RWPE2 (cell line): ENCODE measurements at regions not wholly inside any gene's neighbourhood (a gene's known extent, or its start where the extent isn't known, plus 50 kb on each side); places are given as distances from the start of the nearest gene placed in this dataset.

Experiments
- ATAC-seq: fragments of 200-7000 bp; cut with Tn5 transposase; 3 replicates; pipeline ENCODE4 v1.9.1; 2021; ENCODE audit warnings: low read depth
- DNase-seq: peaks from one replicate; pipeline ENCODE4 v3.0.0-alpha.2; 2020; ENCODE audit warnings: low spot score
- H3K27ac ChIP-seq: fragments of 450-650 bp; 2 replicates; pipeline ENCODE4 v1.5.1; 2017; ENCODE audit warnings: mild to moderate bottlenecking; ENCODE audit not compliant: poor library complexity, severe bottlenecking
- H3K27me3 ChIP-seq: fragments of 250-450 bp; sonication (Bioruptor Pico); 2 replicates; pipeline ENCODE4 v1.5.1; 2021; ENCODE audit warnings: mild to moderate bottlenecking, moderate library complexity; ENCODE audit not compliant: insufficient read depth, poor library complexity, severe bottlenecking
- H3K36me3 ChIP-seq: fragments of 250-450 bp; sonication (Bioruptor Pico); 2 replicates; pipeline ENCODE4 v1.5.1; 2020; ENCODE audit warnings: low read depth, mild to moderate bottlenecking, moderate library complexity
- H3K4me1 ChIP-seq: fragments of 250-450 bp; sonication (Bioruptor Pico); 2 replicates; pipeline ENCODE4 v1.5.1; 2021; ENCODE audit warnings: mild to moderate bottlenecking, moderate library complexity; ENCODE audit not compliant: insufficient read depth, poor library complexity, severe bottlenecking
- H3K4me3 ChIP-seq: fragments of 250-450 bp; sonication (Bioruptor Pico); 2 replicates; pipeline ENCODE4 v1.5.1; 2021; ENCODE audit warnings: mild to moderate bottlenecking, moderate library complexity; ENCODE audit not compliant: severe bottlenecking
- H3K9me3 ChIP-seq: fragments of 250-450 bp; sonication (Bioruptor Pico); 2 replicates; pipeline ENCODE4 v1.5.1; 2021; ENCODE audit warnings: mild to moderate bottlenecking, moderate library complexity; ENCODE audit not compliant: severe bottlenecking
- TF ChIP-seq, protein P1 (sequence below): fragments of 450-650 bp; IDR thresholded peaks from one replicate; pipeline ENCODE4 v1.5.1; 2017; ENCODE audit warnings: mild to moderate bottlenecking, moderate library complexity; ENCODE audit not compliant: poor library complexity, severe bottlenecking

DNA sequence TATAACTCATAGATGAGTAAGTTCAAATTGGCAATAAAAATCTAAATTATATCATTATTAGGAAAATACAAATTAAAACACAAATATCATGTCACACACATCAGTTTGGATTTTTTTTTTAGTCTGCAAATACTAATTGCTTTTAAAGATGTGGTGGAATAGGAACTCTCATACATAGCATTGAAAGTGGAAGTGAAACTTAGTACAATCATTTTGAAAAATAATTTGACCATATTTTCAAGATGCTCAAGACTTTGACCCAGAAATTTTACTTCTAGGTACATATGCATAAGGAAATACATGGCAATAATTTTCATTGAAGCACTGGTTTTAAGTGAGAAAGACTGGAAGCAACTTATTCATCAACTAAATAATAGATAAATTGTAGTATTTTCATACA lies 147.5 kb upstream of the SMIM31 start:
- ATAC-seq (no peak), DNase-seq (no peak)
- Histone ChIP-seq H3K4me3 (no peak overlapping the region), H3K4me1 (no peaks in the 10 kb centered on the region), H3K27ac (no peak overlapping the region), H3K9me3 (peaks cover 4% of the 10 kb centered on the region), H3K36me3 (no peaks in the 10 kb centered on the region), H3K27me3 (no peaks in the 10 kb centered on the region)
- TF ChIP-seq, protein P1, sequence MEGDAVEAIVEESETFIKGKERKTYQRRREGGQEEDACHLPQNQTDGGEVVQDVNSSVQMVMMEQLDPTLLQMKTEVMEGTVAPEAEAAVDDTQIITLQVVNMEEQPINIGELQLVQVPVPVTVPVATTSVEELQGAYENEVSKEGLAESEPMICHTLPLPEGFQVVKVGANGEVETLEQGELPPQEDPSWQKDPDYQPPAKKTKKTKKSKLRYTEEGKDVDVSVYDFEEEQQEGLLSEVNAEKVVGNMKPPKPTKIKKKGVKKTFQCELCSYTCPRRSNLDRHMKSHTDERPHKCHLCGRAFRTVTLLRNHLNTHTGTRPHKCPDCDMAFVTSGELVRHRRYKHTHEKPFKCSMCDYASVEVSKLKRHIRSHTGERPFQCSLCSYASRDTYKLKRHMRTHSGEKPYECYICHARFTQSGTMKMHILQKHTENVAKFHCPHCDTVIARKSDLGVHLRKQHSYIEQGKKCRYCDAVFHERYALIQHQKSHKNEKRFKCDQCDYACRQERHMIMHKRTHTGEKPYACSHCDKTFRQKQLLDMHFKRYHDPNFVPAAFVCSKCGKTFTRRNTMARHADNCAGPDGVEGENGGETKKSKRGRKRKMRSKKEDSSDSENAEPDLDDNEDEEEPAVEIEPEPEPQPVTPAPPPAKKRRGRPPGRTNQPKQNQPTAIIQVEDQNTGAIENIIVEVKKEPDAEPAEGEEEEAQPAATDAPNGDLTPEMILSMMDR: no peak

DNA sequence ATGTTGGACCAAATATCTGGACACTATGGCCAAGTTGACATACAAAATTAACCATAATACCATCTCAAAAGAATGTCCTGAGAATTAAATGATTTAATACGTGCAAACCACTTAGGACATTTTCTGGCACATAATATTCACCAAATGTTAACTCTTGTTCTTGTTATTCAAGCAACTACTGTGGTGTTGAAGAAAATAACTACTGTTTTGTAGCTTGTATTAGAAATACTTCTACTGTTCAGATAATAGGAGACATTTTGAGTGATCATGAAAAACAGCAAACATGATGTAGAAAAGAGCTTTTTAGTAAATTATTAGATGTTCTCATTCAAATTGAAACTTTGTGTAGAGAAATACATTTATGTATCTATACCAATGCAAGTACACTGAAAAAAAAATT lies 140.7 kb upstream of the SMIM31 start:
- Histone ChIP-seq H3K27ac (no peak overlapping the region), H3K36me3 (no peaks in the 10 kb centered on the region), H3K27me3 (no peaks in the 10 kb centered on the region), H3K4me3 (no peak overlapping the region), H3K9me3 (no peaks in the 10 kb centered on the region), H3K4me1 (no peaks in the 10 kb centered on the region)
- ATAC-seq (no peak), DNase-seq (no peak)
- TF ChIP-seq, protein P1: no peak

DNA sequence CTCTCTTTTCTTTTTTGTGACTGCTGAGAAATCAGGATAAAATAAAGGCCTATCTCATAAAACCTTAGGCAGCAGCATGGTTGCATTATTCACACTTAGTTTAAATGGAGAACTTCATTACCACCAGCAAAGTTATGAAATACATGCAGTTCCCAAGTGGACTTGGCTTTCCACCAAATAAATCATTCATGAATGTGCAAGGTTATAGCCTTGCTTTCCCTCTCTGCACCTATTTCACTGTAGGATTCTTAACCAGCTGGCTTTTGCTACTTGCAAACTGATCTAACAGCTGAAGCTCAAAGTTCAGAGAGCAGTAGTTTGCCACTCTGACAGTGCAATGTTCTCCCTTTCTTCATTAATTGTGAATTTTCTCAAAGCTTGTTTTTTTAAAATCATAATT lies 140.1 kb upstream of the SMIM31 start:
- Histone ChIP-seq H3K9me3 (no peaks in the 10 kb centered on the region), H3K27me3 (no peaks in the 10 kb centered on the region), H3K36me3 (no peaks in the 10 kb centered on the region), H3K27ac (no peak overlapping the region), H3K4me1 (no peaks in the 10 kb centered on the region), H3K4me3 (no peak overlapping the region)
- DNase-seq (no peak), ATAC-seq (no peak)
- TF ChIP-seq, protein P1: no peak

DNA sequence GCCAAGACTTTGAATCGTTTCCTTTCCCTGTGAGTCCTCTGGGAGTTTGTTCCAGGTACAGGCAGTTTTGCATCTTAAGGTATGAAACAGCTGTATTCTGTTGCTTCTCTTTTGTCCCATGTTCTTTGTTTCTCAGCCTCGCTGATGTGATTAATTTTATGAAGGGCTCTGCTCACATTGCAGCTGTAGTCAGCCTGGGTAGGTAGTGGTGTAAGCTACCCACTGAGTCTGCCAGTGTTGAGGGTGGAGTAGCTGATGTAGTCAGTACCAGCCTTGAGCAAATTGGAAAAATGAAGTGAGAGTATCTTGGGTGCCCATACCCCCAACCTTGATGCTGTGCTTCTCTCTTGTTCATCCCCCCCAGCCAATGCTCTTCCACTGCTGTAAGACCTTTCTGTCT lies 139.6 kb upstream of the SMIM31 start:
- Histone ChIP-seq H3K27me3 (no peaks in the 10 kb centered on the region), H3K4me3 (no peak overlapping the region), H3K9me3 (no peaks in the 10 kb centered on the region), H3K27ac (no peak overlapping the region), H3K36me3 (no peaks in the 10 kb centered on the region), H3K4me1 (no peaks in the 10 kb centered on the region)
- no peak for DNase-seq
- TF ChIP-seq, protein P1: no peak
- no peak for ATAC-seq

DNA sequence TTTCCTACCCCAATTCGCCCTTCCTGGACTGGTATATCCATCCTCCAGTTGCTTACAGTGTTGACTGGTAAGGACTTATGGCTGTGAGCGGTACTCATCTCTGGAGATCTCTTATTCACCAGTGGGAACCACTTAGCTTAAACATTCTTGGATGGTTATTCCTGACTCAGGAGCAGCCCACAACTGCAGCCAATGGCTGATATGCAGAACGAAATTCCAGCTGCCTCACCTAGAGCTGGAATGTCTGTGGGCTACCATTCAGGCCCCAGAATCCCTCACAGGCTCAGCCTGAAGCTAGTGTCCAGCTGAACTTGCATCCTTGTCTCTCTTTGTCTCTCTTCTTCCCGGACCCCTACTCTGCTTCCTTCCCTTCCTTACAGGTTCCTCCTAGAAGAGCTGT lies 138.9 kb upstream of the SMIM31 start:
- Histone ChIP-seq H3K36me3 (no peaks in the 10 kb centered on the region), H3K4me3 (no peak overlapping the region), H3K9me3 (no peaks in the 10 kb centered on the region), H3K27me3 (no peaks in the 10 kb centered on the region), H3K27ac (no peak overlapping the region), H3K4me1 (no peaks in the 10 kb centered on the region)
- TF ChIP-seq, protein P1: no peak
- ATAC-seq: peak; percentile 29; the same call in 1 of the 3 replicates
- no peak for DNase-seq
